IMR-90 (cell line): ENCODE measurements at regions not wholly inside any gene's neighbourhood (a gene's known extent, or its start where the extent isn't known, plus 50 kb on each side); places are given as distances from the start of the nearest gene placed in this dataset.
"Not testable (repeated sequence)": the region's sequence is repeated elsewhere in the genome, so short reads cannot be mapped to it uniquely, and the experiment has no call there.

ENCODE experiments used
- ATAC-seq: fragments of 200-7000 bp; cut with Tn5 transposase; 2 replicates; pipeline ENCODE4 v1.9.1; 2020; ENCODE audit warnings: low read depth, mild to moderate bottlenecking, moderate library complexity
- BruUV-seq: library from RNA; stranded (reverse); fragments of 400-500 nt; replicated peaks from 2 replicates; lab custom pipeline; 2021; lab: Mats Ljungman, UMichigan
- CTCF ChIA-PET: fragments of 300-600 bp; formaldehyde crosslinking; extraction: SDS; loops from one replicate; lab custom pipeline; 2021; ENCODE audit warnings: antibody characterized with exemption; lab: Yijun Ruan, JAX
- POLR2A ChIA-PET: fragments of 300-600 bp; sonication (Branson Sonifier 250); formaldehyde crosslinking; loops from one replicate; lab custom pipeline; 2022; ENCODE audit warnings: antibody characterized with exemption; ENCODE audit not compliant: unreplicated experiment; lab: Charles Lee
- DNase-seq: peaks from one replicate; pipeline ENCODE4 v3.0.0; 2013
- H2AFZ ChIP-seq: replicated peaks from 2 replicates; pipeline ENCODE3; 2013; ENCODE audit warnings: low read length, mild to moderate bottlenecking; ENCODE audit not compliant: poor library complexity
- H2AK5ac ChIP-seq: 2 replicates; pipeline ENCODE4 v1.6.1; 2013; ENCODE audit warnings: low read depth, low read length, inconsistent platforms
- H2AK9ac ChIP-seq: replicated peaks from 2 replicates; pipeline ENCODE3; 2013; ENCODE audit warnings: mild to moderate bottlenecking, low read depth, low read length, moderate library complexity; ENCODE audit not compliant: poor library complexity
- H2BK120ac ChIP-seq: 2 replicates; pipeline ENCODE4 v1.6.1; 2013; ENCODE audit warnings: low read depth, low read length, inconsistent platforms
- H2BK15ac ChIP-seq: 3 replicates; pipeline ENCODE4 v1.6.1; 2013; ENCODE audit warnings: low read depth, low read length, inconsistent platforms
- H2BK20ac ChIP-seq: 2 replicates; pipeline ENCODE4 v1.6.1; 2013; ENCODE audit warnings: low read depth, mild to moderate bottlenecking, inconsistent platforms, low read length, moderate library complexity
- H2BK5ac ChIP-seq: 2 replicates; pipeline ENCODE4 v1.6.1; 2013; ENCODE audit warnings: mild to moderate bottlenecking, low read depth, low read length, inconsistent platforms; ENCODE audit not compliant: poor library complexity, severe bottlenecking
- H3K14ac ChIP-seq: replicated peaks from 2 replicates; pipeline ENCODE4 v1.6.1; 2013; ENCODE audit warnings: low read depth, low read length, inconsistent platforms
- H3K18ac ChIP-seq: 2 replicates; pipeline ENCODE4 v1.6.1; 2013; ENCODE audit warnings: low read depth, low read length, control low read depth
- H3K23ac ChIP-seq: 2 replicates; pipeline ENCODE4 v1.6.1; 2013; ENCODE audit warnings: low read depth, low read length, inconsistent platforms
- H3K27ac ChIP-seq: 2 replicates; pipeline ENCODE4 v1.5.1; 2013; ENCODE audit warnings: mild to moderate bottlenecking, control low read depth, low read length; ENCODE audit not compliant: insufficient read depth
- H3K27me3 ChIP-seq: 2 replicates; pipeline ENCODE4 v1.6.1; 2013; ENCODE audit warnings: low read length; ENCODE audit not compliant: control insufficient read depth, insufficient read depth
- H3K36me3 ChIP-seq: 2 replicates; pipeline ENCODE4 v1.6.1; 2013; ENCODE audit warnings: low read length, mixed read lengths; ENCODE audit not compliant: control insufficient read depth, insufficient read depth
- H3K4ac ChIP-seq: 2 replicates; pipeline ENCODE4 v1.6.1; 2013; ENCODE audit warnings: low read depth, low read length, inconsistent platforms
- H3K4me1 ChIP-seq: 2 replicates; pipeline ENCODE4 v1.6.1; 2013; ENCODE audit warnings: low read length, mixed read lengths; ENCODE audit not compliant: control insufficient read depth, insufficient read depth
- H3K4me2 ChIP-seq: 2 replicates; pipeline ENCODE4 v1.6.1; 2013; ENCODE audit warnings: low read depth, mild to moderate bottlenecking, control low read depth, low read length, moderate library complexity
- H3K4me3 ChIP-seq: 2 replicates; pipeline ENCODE4 v1.5.1; 2013; ENCODE audit warnings: low read depth, mild to moderate bottlenecking, control low read depth, low read length, moderate library complexity; ENCODE audit not compliant: insufficient read depth
- H3K56ac ChIP-seq: 2 replicates; pipeline ENCODE4 v1.6.1; 2013; ENCODE audit warnings: low read length, inconsistent platforms; ENCODE audit not compliant: insufficient read depth; ENCODE audit errors: extremely low read depth
- H3K79me1 ChIP-seq, 2 experiments: 2 replicates each; pipeline ENCODE4 v1.6.1; 2013; ENCODE audit warnings: low read length in 2 of 2, inconsistent platforms in 1 of 2, low read depth in 1 of 2
- H3K9ac ChIP-seq: 2 replicates; pipeline ENCODE4 v1.6.1; 2013; ENCODE audit warnings: low read depth, low read length, control low read depth
- H3K9me1 ChIP-seq: 2 replicates; pipeline ENCODE4 v1.6.1; 2013; ENCODE audit warnings: low read length, inconsistent platforms; ENCODE audit not compliant: insufficient read depth
- H3K9me3 ChIP-seq: 2 replicates; pipeline ENCODE4 v1.6.1; 2013; ENCODE audit warnings: low read length; ENCODE audit not compliant: control insufficient read depth, insufficient read depth
- H4K20me1 ChIP-seq: 2 replicates; pipeline ENCODE4 v1.6.1; 2013; ENCODE audit warnings: low read length, inconsistent platforms; ENCODE audit not compliant: insufficient read depth
- H4K5ac ChIP-seq: 2 replicates; pipeline ENCODE4 v1.6.1; 2013; ENCODE audit warnings: mild to moderate bottlenecking, low read depth, low read length, control low read depth
- H4K8ac ChIP-seq, 2 experiments: 2 replicates each; pipeline ENCODE4 v1.6.1; 2013; ENCODE audit warnings: low read depth in 2 of 2, low read length in 2 of 2, control low read depth in 1 of 2, inconsistent platforms in 1 of 2
- H4K91ac ChIP-seq: 2 replicates; pipeline ENCODE4 v1.6.1; 2013; ENCODE audit warnings: low read depth, low read length, inconsistent platforms; ENCODE audit not compliant: insufficient read depth
- WGBS, 2 experiments: methylation state at CpG; one replicate each; pipeline versions ENCODE4 v1.1.5 to v1.1.7; 2013; ENCODE audit warnings: missing lambda C conversion rate in 2 of 2; ENCODE audit not compliant: insufficient read length in 1 of 2; ENCODE audit errors: extremely low coverage in 2 of 2; 5-methylcytosine and 5-hydroxymethylcytosine counted together
- dilution Hi-C: fragments of 300-500 bp; cut with HindIII; formaldehyde crosslinking; loops from one replicate; pipeline ENCODE4 v1.14.3; 2018; ENCODE audit warnings: low sequenced_read_pairs; ENCODE audit not compliant: unreplicated experiment
- in situ Hi-C: fragments of 300-500 bp; cut with MboI; formaldehyde crosslinking; loops from 3 replicates; pipeline ENCODE4 v1.14.3; 2019; ENCODE audit warnings: low sequenced_read_pairs, inconsistent platforms, mixed read lengths
- intact Hi-C: fragments of 100-400 bp; cut with micrococcal nuclease; formaldehyde crosslinking; loops from 2 replicates; pipeline ENCODE4 v1.10.0; 2022

DNA sequence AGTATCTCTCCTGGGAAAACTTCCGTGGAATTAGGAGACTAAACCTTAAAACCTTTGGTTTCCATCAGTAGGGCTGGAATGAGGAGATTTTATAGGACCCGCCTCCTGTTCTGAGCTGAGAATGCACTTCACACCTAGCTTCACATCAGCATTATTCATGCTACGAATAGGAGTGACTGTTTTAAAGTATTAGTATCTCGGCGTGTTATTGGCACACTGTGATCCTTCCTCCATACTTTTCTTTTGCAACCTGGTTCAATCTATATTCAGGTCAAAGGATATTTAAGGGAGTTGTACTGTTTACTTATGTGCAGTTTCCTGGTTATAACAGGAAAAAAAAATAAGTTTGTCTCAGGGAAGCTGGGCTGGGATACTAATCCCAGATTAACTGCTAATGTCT, 73.6 kb upstream of the PDPR start:
- H3K79me1 ChIP-seq, H2BK5ac ChIP-seq, H2BK15ac ChIP-seq, in situ Hi-C loops, H3K4ac ChIP-seq, H2AK5ac ChIP-seq, DNase-seq, H3K23ac ChIP-seq, H2BK20ac ChIP-seq, H3K4me2 ChIP-seq, H3K56ac ChIP-seq, H3K9me3 ChIP-seq, H2AFZ ChIP-seq, intact Hi-C loops, CTCF ChIA-PET, ATAC-seq, H4K5ac ChIP-seq, H4K8ac ChIP-seq, H3K14ac ChIP-seq, H3K36me3 ChIP-seq, H4K91ac ChIP-seq, BruUV-seq, H3K27ac ChIP-seq, H2AK9ac ChIP-seq, H3K4me1 ChIP-seq, POLR2A ChIA-PET, H3K18ac ChIP-seq, H2BK120ac ChIP-seq, dilution Hi-C loops, H3K9ac ChIP-seq, H3K27me3 ChIP-seq, H3K9me1 ChIP-seq, H3K4me3 ChIP-seq: not testable (repeated sequence)
- no CpG with 5 or more reads among the region's 5 CpGs for WGBS, 2 experiments
- H4K20me1 ChIP-seq = peaks cover 14% of the 10 kb centered on the region; the same call in 1 of the 2 replicates

DNA sequence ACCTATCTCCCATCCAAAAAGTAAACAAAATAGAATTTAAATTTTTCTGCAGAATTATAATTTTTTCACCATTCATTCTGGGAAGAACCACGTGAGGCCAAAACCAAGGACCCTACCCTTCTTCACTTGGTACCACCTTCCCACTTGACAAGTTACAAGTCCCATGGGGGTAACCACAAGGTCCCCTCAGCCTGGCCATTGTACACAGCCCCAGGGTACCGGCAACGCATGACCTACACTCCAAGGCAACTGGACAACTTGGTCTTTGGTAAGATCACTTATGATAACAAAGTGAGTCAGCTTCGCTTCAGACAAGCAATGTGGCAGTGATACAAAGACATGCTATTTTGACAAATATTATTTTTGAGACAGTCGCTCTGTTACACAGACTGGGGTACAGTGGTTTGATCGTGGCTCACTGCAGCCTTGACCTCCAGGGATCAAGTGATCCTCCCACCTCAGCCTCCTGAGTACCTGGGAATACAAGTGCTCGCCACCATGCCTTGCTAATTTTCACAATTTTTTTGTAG, 70.5 kb upstream of the PDPR start:
- H3K56ac ChIP-seq, H4K5ac ChIP-seq, H3K14ac ChIP-seq, H3K4me2 ChIP-seq, H3K4ac ChIP-seq, H2BK15ac ChIP-seq, BruUV-seq, H3K27me3 ChIP-seq, H3K9me1 ChIP-seq, H3K27ac ChIP-seq, H3K9me3 ChIP-seq, H4K91ac ChIP-seq, H2AK9ac ChIP-seq, H3K4me3 ChIP-seq, H3K36me3 ChIP-seq, H3K18ac ChIP-seq, H2AK5ac ChIP-seq, POLR2A ChIA-PET, intact Hi-C loops, H2BK120ac ChIP-seq, H3K4me1 ChIP-seq, H2AFZ ChIP-seq, H2BK20ac ChIP-seq, dilution Hi-C loops, H3K23ac ChIP-seq, H2BK5ac ChIP-seq, H4K8ac ChIP-seq, H3K9ac ChIP-seq, CTCF ChIA-PET, in situ Hi-C loops: not testable (repeated sequence)
- no CpG with 5 or more reads among the region's 7 CpGs for WGBS, 2 experiments
- Histone ChIP-seq H4K20me1 (peaks cover 23% of the 10 kb centered on the region; the same call in 1 of the 2 replicates), H3K79me1 (peaks cover 0 to 16% of the 10 kb centered on the region in 2 experiments; a peak in 3 of 4 replicates)
- ATAC-seq = peak; percentile 75
- peak; percentile 40 for DNase-seq
